Fibroblast of skin of left biceps (primary cell): ENCODE measurements at regions not wholly inside any gene's neighbourhood (a gene's known extent, or its start where the extent isn't known, plus 50 kb on each side); places are given as distances from the start of the nearest gene placed in this dataset.

ENCODE experiments used
- DNase-seq, 2 experiments: peaks; one replicate each; pipeline ENCODE4 v3.0.0-alpha.2; 2013; ENCODE audit warnings: low read depth in 2 of 2

GRCh38 chr9:31612336-31613030 lies 772.0 kb upstream of the ACO1 start:
- no peak for DNase-seq

DNA sequence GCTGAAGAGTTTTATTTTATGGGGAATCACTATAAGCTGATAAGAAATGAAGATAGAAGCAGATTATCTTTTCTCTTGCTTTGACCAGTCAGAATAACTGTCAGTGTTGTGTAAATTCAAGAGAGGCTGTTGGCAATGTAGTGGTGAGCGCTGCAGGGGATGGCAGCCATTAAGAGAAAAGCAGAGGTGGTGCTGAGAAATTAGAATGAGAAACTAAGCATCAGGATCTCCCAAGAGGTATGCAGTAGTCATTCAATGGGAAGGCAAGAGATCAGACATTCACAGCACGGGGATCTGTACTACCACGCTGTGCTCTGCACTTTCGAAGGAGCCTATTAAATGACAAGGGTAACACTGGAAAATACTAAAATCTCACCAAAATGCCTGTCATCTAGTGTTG lies 768.5 kb upstream of the ACO1 start:
- no peak for DNase-seq

GRCh38 chr9:31623511-31623910 lies 760.9 kb upstream of the ACO1 start:
- DNase-seq: no peak

- no peak for DNase-seq
Measured at GRCh38 chr9:31629292-31629691, 755.2 kb upstream of the ACO1 start.

GRCh38 chr9:31637265-31637664 lies 747.2 kb upstream of the ACO1 start:
- DNase-seq: no peak

DNA sequence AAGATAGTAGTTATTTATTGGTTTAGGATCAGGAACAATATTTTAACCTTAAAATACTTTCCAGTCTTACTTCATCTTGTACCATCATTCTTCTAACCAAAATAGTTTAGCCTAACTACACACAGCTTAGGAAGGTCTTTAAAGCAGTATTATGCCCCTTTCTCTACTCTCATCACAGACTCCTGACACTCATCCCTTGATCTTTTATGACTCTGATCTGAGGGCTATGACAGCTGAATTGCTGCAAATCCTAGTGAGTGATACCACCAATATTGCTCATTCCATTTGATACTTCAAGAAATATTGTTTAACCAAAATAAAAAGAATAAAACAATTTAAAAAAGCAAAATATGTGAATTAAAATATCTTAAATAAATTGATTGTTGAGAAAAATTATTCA lies 746.6 kb upstream of the ACO1 start:
- no peak for DNase-seq

DNA sequence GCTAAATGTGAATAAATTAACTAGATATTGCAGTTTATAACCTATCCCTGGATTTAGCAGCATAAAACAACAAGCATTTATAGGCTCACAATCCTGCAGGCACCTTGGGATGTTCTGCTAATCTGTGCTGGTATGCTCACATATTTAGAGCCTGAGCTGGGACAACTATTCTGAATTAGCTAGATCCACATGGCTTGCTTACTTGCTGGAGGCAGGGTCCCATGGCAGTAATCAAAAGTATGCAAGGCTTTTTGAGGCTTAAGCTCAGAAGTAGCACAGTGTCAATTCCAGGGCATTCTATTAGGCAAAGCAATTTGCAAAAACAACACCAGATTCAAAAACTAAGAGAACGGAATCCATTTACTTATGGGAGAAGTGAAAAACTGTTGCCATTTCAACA lies 745.0 kb upstream of the ACO1 start:
- no peak for DNase-seq

GRCh38 chr9:31669311-31669710 lies 715.1 kb upstream of the ACO1 start:
- no peak for DNase-seq

DNA sequence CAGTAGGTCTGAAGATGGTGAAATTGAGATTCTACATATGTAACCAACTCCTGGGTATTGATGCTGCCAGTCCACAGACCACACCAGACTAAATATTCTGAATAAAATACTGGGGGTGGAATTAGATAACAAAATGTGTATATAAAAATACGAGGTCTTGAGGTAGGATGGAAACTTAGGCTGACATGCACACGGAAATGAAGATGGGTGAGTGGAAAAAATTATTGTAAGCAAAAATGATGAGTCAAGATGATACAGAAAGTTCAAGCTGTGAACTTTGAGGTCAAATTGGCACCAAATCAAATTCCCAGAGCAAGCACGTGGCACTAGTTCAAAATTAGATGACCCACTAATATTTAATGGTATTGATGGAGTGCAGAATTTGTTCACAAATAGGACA lies 713.4 kb upstream of the ACO1 start:
- no peak for DNase-seq

DNA sequence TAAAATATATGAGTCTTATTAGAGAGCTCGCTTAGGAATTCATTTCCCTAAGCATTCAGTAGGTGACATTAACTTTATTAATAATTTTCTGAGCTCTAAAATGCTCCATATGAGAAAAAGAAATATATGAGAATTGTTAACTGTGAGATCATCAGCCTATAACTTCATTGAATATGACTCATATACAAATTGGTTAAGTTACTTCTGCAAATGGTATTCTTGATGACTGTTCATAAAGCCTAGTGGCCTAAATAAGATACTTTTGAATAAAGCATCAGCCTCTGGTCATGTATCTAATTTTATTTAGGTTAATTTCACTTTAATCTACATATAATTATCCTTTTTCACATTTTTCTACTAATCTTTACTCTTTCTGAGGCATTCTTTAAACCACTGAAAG lies 710.2 kb upstream of the ACO1 start:
- DNase-seq: no peak

- no peak for DNase-seq
Measured at GRCh38 chr9:31677415-31677814, 707.0 kb upstream of the ACO1 start.

DNA sequence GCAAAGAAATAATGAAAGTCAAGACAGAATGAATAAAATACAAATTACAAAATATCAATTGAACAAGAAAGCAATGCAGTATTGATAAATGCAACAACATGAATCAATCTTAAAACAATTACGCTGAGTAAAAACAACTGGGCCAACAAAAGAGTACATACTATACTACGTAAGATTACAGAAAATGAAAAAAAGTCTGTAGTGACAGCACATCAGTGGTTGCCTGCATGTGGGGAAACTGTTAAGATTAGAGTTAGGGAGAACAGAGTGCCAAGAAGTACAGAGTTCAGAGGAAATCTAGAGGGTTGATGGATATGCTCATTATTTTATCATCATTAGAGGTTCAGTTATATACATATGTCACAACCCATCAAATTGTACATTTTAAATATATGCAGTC lies 706.6 kb upstream of the ACO1 start:
- no peak for DNase-seq

- DNase-seq: no peak
Measured at GRCh38 chr9:31683116-31683515, 701.3 kb upstream of the ACO1 start.

DNA sequence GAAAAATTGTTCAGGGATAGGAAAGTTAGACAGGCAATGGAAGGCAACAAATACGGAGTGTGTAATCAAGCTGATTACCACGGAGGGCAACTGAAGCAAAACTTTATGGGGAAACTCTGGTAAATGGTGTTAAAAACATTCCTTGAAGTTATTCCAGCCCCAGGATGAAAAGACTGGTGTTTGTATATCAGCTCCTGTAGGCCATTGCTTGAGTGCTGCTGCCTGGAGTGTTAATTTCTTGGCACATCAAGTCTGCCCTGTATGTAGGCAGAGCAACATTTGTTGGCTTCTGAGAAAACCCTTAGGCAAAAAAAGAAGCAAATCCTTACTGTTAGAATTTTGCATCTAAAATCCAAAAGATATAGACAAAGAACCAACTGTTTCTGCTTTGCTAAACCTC lies 686.5 kb upstream of the ACO1 start:
- DNase-seq: no peak

DNA sequence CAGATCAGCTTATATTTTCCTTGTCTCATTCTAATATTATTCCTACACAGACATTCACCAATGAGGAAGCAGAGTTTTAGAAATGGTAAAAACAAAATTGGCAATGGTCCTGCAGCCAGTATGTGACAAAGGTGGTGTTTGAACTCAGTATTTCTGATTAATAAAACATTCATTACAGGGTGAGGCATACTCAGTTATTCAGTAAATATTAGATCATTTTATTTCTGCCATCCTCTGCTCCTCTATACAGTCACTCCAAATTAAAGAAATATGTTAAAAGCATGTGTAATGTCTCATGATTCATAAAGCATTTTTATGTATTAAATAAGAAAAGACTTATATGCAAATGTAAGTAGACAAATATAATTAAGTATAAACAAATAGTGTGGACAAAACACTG lies 684.6 kb upstream of the ACO1 start:
- no peak for DNase-seq

DNA sequence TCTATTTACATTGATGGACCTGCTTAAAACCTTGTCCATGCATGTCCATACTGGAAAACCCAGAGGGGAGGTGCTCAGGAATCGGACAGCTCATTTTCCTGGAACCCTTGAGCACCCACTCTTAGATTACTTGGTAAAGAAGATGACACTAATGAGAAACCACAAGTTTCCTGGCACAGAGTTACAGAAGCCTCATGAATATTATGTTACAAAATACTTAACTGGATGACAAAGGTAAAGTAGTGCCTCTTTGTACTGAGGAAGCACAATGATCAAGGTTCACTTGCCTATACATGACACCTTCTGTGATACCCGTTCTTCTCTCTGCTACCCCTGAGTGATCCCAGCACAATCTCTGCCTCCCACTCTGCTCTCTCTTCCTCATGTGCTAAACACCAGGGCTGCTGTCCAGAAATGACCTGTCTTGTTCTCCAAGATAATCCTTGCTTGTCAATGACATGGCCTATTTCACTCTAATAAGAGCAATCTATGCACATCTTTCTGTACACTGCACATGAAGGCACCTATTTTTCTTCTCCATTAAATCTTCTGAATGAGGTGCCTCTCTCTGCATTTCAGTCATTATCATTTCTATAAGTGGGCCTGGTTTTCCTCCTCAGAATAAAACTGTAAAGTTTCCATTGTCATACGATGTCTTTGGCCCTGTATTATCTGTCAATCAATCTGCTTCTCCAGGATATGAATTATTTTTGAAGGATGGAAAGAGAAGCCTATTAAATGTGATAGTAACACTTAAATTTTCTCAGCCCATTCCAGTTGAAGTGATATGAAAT lies 684.0 kb upstream of the ACO1 start:
- DNase-seq: no peak

DNA sequence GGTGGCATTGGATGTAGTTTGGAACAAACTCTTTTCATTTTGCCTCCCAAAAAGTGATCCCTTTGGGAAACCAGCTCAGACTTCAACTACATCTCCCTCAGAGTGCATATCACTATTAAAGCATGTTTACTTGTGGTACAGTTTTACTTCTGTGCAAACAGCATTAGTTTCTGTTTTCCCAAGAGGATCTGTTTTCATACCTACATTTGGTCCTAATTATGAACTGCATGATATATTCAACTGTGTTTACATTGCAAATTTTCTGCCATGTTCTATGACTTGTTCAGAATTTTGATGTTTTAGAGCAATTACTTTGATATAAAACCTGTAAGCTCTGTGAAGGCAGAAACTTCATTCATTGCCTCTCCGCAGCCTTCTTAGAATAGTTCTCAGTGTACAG lies 681.5 kb upstream of the ACO1 start:
- DNase-seq: no peak

DNA sequence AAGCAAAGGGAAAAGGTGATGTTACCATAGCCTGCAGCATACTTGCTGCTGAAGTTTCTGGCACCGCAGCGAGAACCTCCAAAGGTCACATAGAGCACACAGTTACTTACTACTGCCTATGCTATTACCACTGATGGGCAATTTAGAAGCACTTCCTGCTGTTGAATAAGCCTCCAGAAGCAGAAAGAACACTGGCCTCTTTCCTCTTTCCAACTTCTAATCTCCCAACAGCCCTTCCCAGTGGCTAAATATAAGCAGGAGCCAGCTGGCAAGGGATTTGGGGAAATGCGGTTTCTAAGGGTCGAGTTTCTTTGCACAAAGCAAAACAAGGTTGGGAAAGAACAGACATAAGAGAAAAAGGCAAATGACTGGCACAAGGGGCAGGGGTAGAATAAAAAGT lies 669.2 kb upstream of the ACO1 start:
- DNase-seq: no peak

DNA sequence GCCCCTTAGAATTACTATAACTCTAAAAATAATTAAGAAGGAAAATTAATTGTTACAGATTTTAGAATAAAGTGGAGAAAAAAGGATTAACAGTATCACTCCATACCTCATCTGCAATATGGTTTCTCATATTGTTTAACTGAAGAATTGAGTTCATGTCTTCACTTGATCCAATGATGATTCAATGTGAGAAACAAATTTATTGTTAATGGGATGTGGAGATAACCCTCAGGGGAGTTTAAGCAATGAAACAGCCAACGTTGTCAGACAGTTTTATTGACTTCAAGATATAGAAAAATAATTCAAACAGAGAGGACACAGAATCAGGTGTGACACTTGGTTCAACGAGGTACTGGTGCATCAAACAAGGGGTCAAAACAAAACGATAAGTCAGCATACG lies 665.2 kb upstream of the ACO1 start:
- DNase-seq: no peak

DNA sequence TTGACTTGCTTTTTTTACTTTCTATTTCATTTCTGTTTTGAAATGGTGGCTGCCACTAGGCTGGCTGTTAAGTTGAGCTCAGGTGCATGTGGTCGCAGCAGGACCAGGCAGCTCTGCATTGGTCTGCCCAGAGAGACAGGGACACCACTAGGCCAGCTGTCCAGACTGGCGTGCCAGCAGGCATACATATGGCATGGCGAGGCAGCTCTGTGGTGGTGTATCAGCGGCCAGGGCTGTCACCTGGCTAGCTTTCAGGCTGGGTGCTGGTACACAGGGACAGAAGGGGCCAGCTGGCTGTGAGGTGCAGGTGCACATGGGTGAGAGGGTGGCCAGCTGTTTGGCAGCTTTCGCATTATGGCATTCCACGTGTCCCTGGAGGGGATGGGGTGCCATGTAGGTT lies 654.0 kb upstream of the ACO1 start:
- no peak for DNase-seq

DNA sequence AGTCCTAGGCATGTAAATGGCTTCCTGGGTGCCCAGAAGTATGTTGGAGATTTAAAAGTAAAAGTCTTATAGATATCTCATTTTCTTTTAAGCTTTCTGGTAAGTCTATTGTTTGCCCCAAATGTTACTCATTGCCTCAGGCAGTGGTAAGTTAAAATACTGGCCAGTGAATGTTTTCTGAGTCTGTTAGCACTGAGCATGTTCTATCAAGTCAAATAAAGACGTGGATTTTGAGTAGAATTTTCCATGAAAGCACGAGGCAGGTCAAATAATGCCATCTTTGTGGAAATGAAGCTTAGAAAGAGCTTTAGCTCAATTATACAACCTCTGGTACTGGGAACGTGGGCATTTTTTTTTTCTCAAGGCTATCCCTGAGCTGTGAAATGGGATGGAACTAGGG lies 651.3 kb upstream of the ACO1 start:
- DNase-seq: no peak

- DNase-seq: no peak
Measured at GRCh38 chr9:31736581-31737179, 647.8 kb upstream of the ACO1 start.

DNA sequence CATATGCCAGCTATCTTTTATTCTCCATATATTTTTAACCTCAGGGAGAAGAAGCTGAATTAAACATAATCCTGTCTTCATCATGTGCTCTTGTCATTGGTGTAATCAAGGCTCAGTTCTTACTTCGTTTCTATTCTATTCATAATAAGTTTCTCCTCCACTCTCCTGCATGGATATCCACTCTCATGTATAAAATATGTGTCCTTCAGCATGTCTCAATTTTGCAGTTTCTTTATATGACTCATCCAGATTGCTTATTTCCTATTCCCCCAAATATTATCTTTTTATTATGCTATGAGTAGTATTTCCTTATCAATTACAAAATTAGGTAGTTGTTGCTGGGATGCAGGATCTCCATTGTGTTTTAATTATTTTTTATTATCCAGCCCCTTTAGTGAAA lies 643.7 kb upstream of the ACO1 start:
- DNase-seq: no peak
